Activated T-cell treated with anti-CD3 and anti-CD28 coated beads for 48 hours (primary cell): ENCODE measurements at regions not wholly inside any gene's neighbourhood (a gene's known extent, or its start where the extent isn't known, plus 50 kb on each side); places are given as distances from the start of the nearest gene placed in this dataset.
A peak's percentile ranks its signal among the peaks of the same experiment; 100 is the strongest.

Experiments
- DNase-seq: peaks from one replicate; pipeline ENCODE4 v3.0.0-alpha.2; 2020; ENCODE audit warnings: low read depth

- no peak for DNase-seq
Observed at GRCh38 chr9:109913461-109913810, 133.4 kb downstream of the PALM2AKAP2 start.

GRCh38 chr9:109914280-109915027 is 134.5 kb downstream of the PALM2AKAP2 start:
- no peak for DNase-seq

DNA sequence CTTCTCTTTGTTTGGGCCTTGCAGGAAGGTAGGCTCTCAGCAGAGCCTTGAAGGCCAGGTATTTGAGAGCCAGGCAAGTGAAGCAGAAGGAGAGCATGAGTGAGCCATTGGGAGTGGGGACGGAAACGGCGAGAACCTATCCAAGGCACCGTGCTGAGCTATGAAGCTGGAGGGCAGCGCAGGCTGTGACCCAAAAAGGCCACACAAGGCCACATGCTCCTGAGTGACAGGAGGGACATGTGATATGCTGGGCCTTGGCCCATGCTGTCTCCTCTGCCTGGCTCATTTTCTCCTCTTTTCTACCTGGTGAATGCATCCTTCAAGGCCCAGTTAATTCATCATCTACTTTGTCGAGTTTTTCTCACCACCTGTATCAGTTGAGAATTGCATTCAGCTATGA is 136.3 kb downstream of the PALM2AKAP2 start:
- no peak for DNase-seq

DNA sequence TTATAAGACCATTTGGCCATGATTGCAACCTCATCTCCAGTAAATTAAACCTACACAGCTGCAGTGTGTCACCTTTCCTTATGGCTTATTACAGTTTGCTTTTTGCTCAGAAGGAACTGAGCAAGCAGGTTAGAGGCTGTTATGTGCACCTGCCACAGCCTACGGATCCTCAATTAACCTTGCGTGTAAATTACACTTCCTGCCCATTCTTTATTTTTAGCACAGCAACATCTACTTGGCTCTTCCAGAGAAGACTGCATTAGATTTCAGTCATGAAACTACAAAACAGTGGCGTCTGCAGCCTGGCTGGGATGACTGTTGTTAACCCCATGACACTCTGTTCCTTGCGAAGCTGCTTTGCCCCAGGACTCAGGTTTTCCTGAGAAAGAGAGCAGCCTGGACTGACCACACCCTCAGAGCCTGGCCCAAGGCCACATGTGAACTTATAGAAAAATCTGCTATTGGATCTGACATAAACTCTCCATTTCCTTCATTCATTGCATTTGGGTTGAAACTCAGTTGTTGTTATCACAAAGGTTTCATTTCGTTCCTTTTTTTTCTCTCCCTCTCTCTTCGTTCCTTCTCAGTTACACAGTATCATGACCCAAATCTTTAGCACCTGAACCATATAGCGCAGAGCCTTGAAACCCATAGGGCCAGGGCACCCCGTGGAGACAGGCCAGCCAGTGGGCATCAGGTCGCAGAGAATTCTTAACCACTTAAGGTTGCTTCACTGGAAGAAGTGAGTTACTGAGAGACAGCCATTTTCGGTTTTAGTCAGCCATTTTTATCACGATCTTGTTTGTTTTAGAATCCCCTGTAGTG is 138.6 kb downstream of the PALM2AKAP2 start:
- peak; percentile 55 for DNase-seq

DNA sequence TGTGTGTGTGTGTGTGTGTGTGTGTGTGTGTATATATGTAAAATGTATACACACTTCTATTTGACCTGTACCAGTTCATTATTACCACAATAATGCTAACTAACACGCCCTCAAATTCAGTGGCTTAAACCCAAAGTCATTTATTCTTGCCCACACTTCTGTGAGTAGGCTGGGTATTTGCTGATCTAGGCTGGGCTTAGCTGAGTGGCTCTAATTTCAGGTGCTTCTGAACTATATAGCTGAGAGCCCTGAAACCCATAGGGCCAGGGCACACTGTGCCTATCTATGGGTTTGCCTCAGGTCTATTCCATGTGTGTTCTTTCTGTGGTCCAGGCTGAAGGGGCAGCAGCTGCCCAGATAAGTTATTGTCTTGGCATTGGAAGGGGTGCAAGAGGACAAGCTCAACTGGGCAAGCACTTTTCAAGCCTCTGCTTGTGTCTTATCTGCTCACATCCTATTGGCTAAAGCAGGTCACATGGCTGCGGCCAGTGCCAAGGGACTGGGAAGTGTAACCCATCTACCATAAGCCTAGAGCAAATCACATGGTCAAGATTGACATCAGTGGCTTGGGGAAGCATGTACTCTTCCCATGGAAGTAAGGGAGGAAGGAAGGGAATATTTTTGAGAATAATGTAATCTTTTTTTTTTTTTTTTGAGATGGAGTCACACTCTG is 139.9 kb downstream of the PALM2AKAP2 start:
- DNase-seq: no peak

GRCh38 chr9:109922617-109923470 is 142.8 kb downstream of the PALM2AKAP2 start:
- no peak for DNase-seq

- DNase-seq: no peak
Observed at GRCh38 chr9:109923471-109923760, 143.4 kb downstream of the PALM2AKAP2 start.

GRCh38 chr9:109923806-109924205 is 143.8 kb downstream of the PALM2AKAP2 start:
- no peak for DNase-seq

DNA sequence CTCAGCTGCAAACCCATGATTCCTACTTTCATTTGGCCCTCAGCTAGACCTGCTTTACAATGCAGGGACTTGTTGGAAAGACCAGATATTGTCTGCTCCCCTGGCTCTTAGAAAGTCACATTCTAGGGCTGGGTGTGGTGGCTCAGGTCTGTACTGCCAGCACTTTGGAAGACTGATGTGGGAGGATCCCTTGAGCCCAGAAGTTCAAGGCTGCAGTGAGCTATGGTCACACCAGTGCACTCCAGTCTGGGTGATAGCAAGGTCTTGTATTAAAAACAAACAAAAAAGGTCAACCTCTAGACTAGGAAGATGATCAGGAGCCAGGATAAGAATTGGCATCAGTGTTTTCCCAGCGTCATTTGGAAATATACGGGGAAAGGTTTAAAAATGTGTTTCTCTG is 145.8 kb downstream of the PALM2AKAP2 start:
- no peak for DNase-seq

DNA sequence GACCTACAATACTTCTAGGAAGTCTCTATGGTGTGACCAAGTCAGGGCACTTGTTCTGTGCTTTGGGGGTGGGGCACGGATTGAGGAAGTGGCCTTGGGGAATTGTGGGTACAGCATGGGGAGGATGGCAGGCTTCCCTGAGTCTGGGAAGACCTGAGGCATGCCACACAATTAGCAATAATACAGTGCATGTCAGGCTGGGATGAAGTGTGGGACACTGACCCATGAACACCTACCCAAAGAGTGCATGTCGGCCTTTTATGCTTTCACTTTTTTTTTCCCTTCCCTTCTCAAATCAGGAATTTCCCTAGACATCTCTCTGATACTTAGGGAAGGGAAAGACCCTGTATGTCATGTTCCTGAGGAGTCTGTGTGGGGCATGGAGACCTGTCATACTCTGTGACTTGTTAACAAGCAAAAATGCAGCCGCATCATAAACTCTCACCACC is 146.4 kb downstream of the PALM2AKAP2 start:
- no peak for DNase-seq

DNA sequence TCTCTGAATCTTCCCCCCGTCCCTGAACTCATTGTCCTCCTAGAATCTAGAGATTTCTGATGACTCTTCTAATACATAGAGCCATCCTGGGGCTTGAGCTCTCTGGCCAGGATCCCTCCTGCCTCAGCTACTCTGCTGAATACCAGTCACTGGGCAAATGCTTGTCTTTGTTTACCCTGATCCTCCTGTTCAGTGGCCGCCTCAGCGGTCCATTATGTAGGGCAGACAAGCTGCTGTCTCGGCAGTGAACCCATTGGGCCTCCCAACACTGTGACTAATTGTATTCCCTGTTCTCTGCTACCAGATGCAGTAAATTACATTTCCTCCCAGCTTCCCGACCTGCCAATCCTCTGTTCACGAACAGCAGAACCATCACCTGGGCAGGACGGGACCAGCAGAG is 151.6 kb downstream of the PALM2AKAP2 start:
- no peak for DNase-seq

- no peak for DNase-seq
Observed at GRCh38 chr9:109934136-109934856, 154.3 kb downstream of the PALM2AKAP2 start.

- no peak for DNase-seq
Observed at GRCh38 chr9:109934857-109935215, 154.8 kb downstream of the PALM2AKAP2 start.

GRCh38 chr9:109935406-109936087 is 155.5 kb downstream of the PALM2AKAP2 start:
- no peak for DNase-seq

DNA sequence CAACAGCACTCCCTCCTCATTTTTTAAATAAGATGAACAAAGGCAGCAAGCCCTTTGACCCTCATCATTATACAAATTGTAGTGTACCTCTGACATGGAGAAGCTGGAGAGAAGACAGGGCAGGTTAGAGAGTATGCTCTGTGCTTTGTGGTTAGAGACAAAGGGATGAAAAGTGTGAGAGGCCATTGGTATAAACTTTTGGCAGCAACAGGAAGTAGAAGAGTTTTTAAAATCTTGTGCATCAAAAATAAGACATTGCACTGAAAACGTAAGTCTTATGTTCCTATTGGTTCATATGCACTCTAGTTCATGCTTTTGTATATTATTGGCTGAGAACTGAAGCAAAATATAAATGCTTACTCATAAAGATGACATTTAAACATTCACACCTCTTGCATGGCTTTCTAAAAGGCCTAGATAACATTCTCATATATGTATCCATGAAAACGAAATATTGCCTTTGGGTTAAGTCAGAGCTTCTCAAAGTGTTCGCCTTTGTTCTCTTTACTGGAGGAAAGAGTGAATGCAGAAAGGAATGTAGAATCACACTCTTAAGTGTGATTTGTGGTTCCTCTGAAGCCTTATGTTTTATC is 158.0 kb downstream of the PALM2AKAP2 start:
- DNase-seq: no peak

GRCh38 chr9:109939698-109940342 is 159.8 kb downstream of the PALM2AKAP2 start:
- DNase-seq: no peak

- DNase-seq: no peak
Observed at GRCh38 chr9:109940561-109940960, 160.6 kb downstream of the PALM2AKAP2 start.

DNA sequence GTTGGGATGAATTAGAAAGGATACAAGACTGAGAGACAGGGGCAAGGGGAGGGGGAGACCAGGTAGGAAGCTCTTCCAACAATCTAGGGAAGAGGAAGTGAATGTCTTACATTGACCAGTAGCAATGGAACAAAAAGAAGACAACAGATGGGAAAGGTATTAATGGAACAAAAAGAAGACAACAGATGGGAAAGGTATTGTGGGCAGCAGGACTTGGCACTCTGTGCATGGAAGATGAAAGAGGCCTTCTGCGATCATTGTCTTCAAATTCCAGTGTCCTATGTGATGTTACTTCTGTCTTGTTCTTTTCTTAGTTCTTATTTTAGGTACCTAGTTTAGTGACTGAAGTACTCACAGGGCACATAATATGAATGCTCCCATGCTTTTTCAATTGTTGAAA is 161.8 kb downstream of the PALM2AKAP2 start:
- DNase-seq: no peak

- DNase-seq: no peak
Observed at GRCh38 chr9:109945573-109945972, 165.6 kb downstream of the PALM2AKAP2 start.

DNA sequence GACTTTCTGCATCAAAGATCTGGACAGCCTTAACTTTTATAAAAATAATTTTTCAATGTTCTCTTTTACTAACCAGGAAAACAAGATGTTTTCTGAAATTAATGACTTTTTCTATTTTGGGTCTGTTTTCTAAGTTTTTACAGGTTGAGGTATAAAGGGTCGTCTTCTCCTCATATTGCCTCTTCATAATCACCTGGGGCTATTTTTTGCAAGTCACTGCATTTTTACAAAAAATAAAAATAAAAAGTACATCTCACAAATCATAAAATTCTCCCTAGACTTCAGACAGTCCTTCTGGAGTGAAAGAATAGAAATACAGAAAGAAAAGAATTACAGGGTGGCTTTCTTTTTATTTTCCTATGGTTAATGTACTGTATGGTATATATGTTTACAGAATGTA is 168.5 kb downstream of the PALM2AKAP2 start:
- no peak for DNase-seq
